ENCODE measurements at regions not wholly inside any gene's neighbourhood (a gene's known extent, or its start where the extent isn't known, plus 50 kb on each side); places are given as distances from the start of the nearest gene placed in this dataset.

- POLR2A ChIA-PET, result no interaction called here
- peaks cover 27% of the 10 kb centered on the region for H3K9me3 Mint-ChIP-seq
These were observed 107.3 kb upstream of the MDM1 start for GRCh38 chr12:68439368-68440045.

More at GRCh38 chr12:68439368-68440045, 107.3 kb upstream of the MDM1 start:
- TF ChIP-seq FOXK1 (CRISPR knock-in tag; IDR thresholded peaks at IDR 0.05) (no peak), E2F1 (CRISPR knock-in tag; IDR thresholded peaks at IDR 0.05) (no peak), OVOL2 (CRISPR knock-in tag; IDR thresholded peaks at IDR 0.05; ENCODE audit: borderline replicate concordance) (no peak), ZNF219 (CRISPR knock-in tag; IDR thresholded peaks at IDR 0.05; ENCODE audit: borderline replicate concordance) (no peak), PRRX2 (CRISPR knock-in tag; IDR thresholded peaks at IDR 0.05) (no peak), NFYB (CRISPR knock-in tag; conservative IDR thresholded peaks at IDR 0.05; ENCODE audit: low read depth) (no peak), ZBTB21 (CRISPR knock-in tag; IDR thresholded peaks at IDR 0.05; ENCODE audit: borderline replicate concordance) (no peak), GABPB1 (CRISPR knock-in tag; IDR thresholded peaks at IDR 0.05) (no peak), CDX4 (CRISPR knock-in tag; IDR thresholded peaks at IDR 0.05; ENCODE audit: borderline replicate concordance) (no peak), ZNF425 (CRISPR knock-in tag; conservative IDR thresholded peaks at IDR 0.05) (no peak), NR1H2 (CRISPR knock-in tag; IDR thresholded peaks at IDR 0.05) (no peak), PREB (CRISPR knock-in tag; IDR thresholded peaks at IDR 0.05; ENCODE audit: borderline replicate concordance) (no peak), PRDM15 (CRISPR knock-in tag; IDR thresholded peaks at IDR 0.05) (no peak), CREM (CRISPR knock-in tag; IDR thresholded peaks at IDR 0.05) (no peak), STAT6 (CRISPR knock-in tag; conservative IDR thresholded peaks at IDR 0.05; ENCODE audit: low read depth) (no peak), USF1 (CRISPR knock-in tag; IDR thresholded peaks at IDR 0.05) (no peak)
- no peak for DNase-seq (ENCODE audit: low spot score)
- Mint-ChIP-seq H3K36me3 (peaks cover 20% of the 10 kb centered on the region), H3K27me3 (ENCODE audit: low read depth) (peaks cover 8% of the 10 kb centered on the region; the same call in 1 of the 2 replicates), H3K27ac (peak overlapping the region; percentile 34; the same call in 1 of the 2 replicates), H3K4me3 (no peak overlapping the region), H3K4me1 (peaks cover 23% of the 10 kb centered on the region)
- ATAC-seq, result no peak
- CTCF ChIA-PET, result no interaction called here
